Testis (tissue), 2 donors: ENCODE measurements at regions not wholly inside any gene's neighbourhood (a gene's known extent, or its start where the extent isn't known, plus 50 kb on each side); places are given as distances from the start of the nearest gene placed in this dataset.

Experiments used
- DNase-seq: peaks from one replicate; pipeline ENCODE4 v3.0.0-alpha.2; 2019
- H3K27ac ChIP-seq, 2 donors: fragments of 200-600 bp; sonication (generic); one replicate each; pipeline ENCODE4 v1.5.1; 2019
- H3K27me3 ChIP-seq: fragments of 200-600 bp; sonication (generic); one replicate; pipeline ENCODE4 v1.5.1; 2019
- H3K36me3 ChIP-seq: fragments of 200-600 bp; sonication (generic); one replicate; pipeline ENCODE4 v1.5.1; 2017; ENCODE audit warnings: low read depth; ENCODE audit errors: missing control alignments
- H3K4me1 ChIP-seq: fragments of 200-600 bp; sonication (generic); one replicate; pipeline ENCODE4 v1.5.1; 2019
- H3K4me3 ChIP-seq, 2 donors: fragments of 200-600 bp; sonication (generic); one replicate each; pipeline ENCODE4 v1.5.1; 2017 to 2019
- H3K9me3 ChIP-seq: fragments of 200-600 bp; sonication (generic); one replicate; pipeline ENCODE4 v1.5.1; 2017
- CTCF ChIP-seq, 3 experiments: fragments of 450-650 bp in 2 of 3; fragments of 200-600 bp in 1 of 3; sonication (generic) in 1 of 3; IDR thresholded peaks; one replicate each; pipeline ENCODE4 v1.5.1; 2016 to 2019; ENCODE audit warnings: antibody characterized with exemption in 3 of 3, mild to moderate bottlenecking in 2 of 3, moderate library complexity in 1 of 3
- POLR2A ChIP-seq: fragments of 450-650 bp; IDR thresholded peaks from one replicate; pipeline ENCODE4 v1.6.1; 2017; ENCODE audit warnings: antibody characterized with exemption, mild to moderate bottlenecking, moderate library complexity
- WGBS, 2 donors: methylation state at CpG; one replicate each; pipeline ENCODE4 v1.1.5; 2018; 5-methylcytosine and 5-hydroxymethylcytosine counted together
- intact Hi-C: fragments of 100-400 bp; cut with DNase I; formaldehyde crosslinking; loops from one replicate; pipeline ENCODE4 v1.15.1; 2023; ENCODE audit warnings: low total_unique reads

DNA sequence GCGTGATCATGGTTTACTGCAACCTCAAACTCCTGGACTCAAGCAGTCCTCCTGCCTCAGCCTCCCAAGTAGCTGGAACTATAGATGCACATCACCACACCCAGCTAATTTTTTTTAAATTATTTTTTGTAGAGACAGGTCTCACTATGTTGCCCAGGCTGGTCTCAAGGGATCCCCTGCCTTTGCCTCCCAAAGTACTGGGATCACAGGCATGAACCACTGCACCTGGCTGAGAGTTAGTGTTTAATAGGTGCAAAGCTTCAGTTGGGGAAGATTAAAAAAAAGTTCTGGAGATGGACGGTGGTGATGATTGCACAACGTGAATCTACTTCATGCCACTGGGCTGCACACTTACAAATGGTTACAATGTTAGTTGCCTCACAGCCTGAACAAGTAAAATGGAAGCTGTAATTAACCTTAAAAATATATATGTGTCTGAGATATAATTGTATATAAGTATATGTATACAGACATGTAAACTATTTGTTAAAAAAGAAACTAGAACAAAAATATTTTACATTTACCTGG, 106.4 kb upstream of the ZNF438 start:
- intact Hi-C loops: no loop called here
- Histone ChIP-seq H3K4me1 (peaks cover 4% of the 10 kb centered on the region), H3K9me3 (no peaks in the 10 kb centered on the region), H3K36me3 (no peaks in the 10 kb centered on the region), H3K27me3 (no peaks in the 10 kb centered on the region), H3K27ac (no peak overlapping the region), H3K4me3 (no peak overlapping the region)
- 48 to 51% methylated on average over 3 of the region's 3 CpGs for WGBS, 2 donors
- DNase-seq: no peak
- TF ChIP-seq POLR2A: no peak
- TF ChIP-seq CTCF (IDR thresholded peaks at IDR 0.05): no peak

- intact Hi-C loops: no loop called here
- 88 to 90% methylated on average over 6 of the region's 6 CpGs for WGBS, 2 donors
These were observed 107.8 kb upstream of the ZNF438 start for GRCh38 chr10:31139497-31139896.

DNA sequence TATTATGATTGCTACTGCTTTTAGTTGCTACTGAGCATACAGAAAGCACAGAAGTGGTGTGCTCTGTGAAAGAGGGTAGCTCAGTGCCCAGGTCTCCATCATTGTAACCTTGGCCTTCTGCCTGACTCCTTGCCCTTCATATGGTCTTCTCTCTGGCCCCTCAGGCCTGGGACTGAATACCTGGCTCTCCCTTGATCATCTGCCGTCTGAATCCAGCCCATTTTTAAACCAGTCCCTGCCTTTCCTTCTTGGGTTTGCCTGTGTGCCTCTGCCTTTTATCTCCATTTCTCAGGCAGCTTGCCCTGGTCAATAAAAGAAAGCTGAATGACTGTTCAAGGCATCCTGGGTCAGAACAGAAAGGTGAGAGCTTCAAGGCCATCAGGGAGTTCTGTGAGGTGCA, 109.1 kb upstream of the ZNF438 start:
- Histone ChIP-seq H3K36me3 (no peaks in the 10 kb centered on the region), H3K4me1 (no peaks in the 10 kb centered on the region), H3K27me3 (no peaks in the 10 kb centered on the region), H3K9me3 (no peaks in the 10 kb centered on the region), H3K4me3 (no peak overlapping the region), H3K27ac (no peak overlapping the region)
- 83 to 85% methylated on average over 1 of the region's 1 CpG for WGBS, 2 donors
- no peak for TF ChIP-seq POLR2A
- TF ChIP-seq CTCF (IDR thresholded peaks at IDR 0.05): no peak
- intact Hi-C loops: no loop called here
- no peak for DNase-seq

More at GRCh38 chr10:31139497-31139896, 107.8 kb upstream of the ZNF438 start:
- Histone ChIP-seq H3K4me1 (peaks cover 2% of the 10 kb centered on the region), H3K27me3 (no peaks in the 10 kb centered on the region), H3K36me3 (no peaks in the 10 kb centered on the region), H3K27ac (no peak overlapping the region), H3K4me3 (no peak overlapping the region), H3K9me3 (no peaks in the 10 kb centered on the region)
- TF ChIP-seq CTCF (IDR thresholded peaks at IDR 0.05) (no peak), POLR2A (no peak)
- DNase-seq: no peak

DNA sequence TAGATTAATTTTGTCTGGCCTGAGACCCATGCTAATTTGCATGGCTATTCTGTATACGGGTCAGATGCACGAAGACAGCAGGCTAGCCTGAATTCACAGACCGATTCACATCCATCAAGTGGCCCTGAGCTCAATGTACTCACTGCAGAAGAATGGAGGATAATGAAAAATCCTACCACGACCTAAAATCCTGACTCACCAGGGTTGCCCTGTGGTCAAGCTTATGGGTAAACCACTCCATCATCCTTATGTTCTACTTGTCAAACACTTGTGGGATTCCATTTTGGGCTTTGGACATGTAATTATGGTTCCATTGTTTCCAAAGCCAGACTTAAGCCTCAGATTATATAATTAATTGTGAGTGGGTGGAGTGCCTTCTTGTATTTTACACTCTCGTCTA, 110.4 kb upstream of the ZNF438 start:
- Histone ChIP-seq H3K4me1 (peaks cover 6% of the 10 kb centered on the region), H3K9me3 (no peaks in the 10 kb centered on the region), H3K27me3 (no peaks in the 10 kb centered on the region), H3K4me3 (no peak overlapping the region), H3K36me3 (no peaks in the 10 kb centered on the region), H3K27ac (no peak overlapping the region)
- no peak for DNase-seq
- no peak for TF ChIP-seq POLR2A
- no peak for TF ChIP-seq CTCF (IDR thresholded peaks at IDR 0.05)
- intact Hi-C loops: no loop called here
- WGBS, 2 donors: 83 to 90% methylated on average over 5 of the region's 5 CpGs

DNA sequence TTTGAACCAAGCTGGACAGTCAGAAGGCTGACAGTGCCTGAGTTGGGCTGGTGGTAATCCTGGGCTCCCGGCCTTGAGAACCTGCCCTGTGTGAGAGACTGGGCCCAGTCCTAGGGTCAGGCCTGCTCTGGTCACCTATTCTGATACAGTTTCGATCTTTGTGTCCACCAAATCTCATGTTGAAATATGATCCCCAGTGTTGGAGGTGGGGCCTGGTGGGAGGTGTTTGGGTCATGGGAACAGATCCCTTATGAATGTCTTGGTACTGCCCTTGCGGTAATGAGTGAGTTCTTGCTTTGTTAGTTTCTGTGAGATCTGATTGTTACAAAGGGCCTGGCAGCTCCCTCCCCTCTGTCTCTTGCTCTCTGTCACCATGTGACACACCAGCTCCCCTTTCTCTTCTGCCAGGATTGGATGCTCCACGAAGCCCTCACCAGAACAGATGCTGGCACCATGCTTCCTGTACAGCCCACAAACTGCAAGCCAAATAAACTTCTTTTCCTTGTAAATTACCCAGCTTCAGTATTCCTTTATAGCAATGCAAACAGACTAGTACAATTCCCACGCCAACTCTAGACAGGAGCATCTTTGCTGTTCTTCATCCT, 111.8 kb upstream of the ZNF438 start:
- H3K9me3 ChIP-seq: no peaks in the 10 kb centered on the region
- no peak for DNase-seq
- H3K4me3 ChIP-seq: no peak overlapping the region
- 67 to 82% methylated on average over 4 to 5 of the region's 5 CpGs for WGBS, 2 donors
- peaks cover 6% of the 10 kb centered on the region for H3K4me1 ChIP-seq
- TF ChIP-seq POLR2A: no peak
- no peak for TF ChIP-seq CTCF (IDR thresholded peaks at IDR 0.05)
- intact Hi-C loops: no loop called here
- no peaks in the 10 kb centered on the region for H3K27me3 ChIP-seq
- no peak overlapping the region for H3K27ac ChIP-seq
- no peaks in the 10 kb centered on the region for H3K36me3 ChIP-seq
